K562 (cell line): ENCODE measurements at regions not wholly inside any gene's neighbourhood (a gene's known extent, or its start where the extent isn't known, plus 50 kb on each side); places are given as distances from the start of the nearest gene placed in this dataset.

ENCODE experiments used
- HMGXB4 ChIP-seq: sonication (generic); formaldehyde crosslinking; IDR thresholded peaks from 2 replicates; pipeline ENCODE4 v1.8.1; 2023; ENCODE audit warnings: mild to moderate bottlenecking, missing genetic modification reagents
- JUND ChIP-seq, 2 experiments: IDR thresholded peaks; 2 replicates in 1 of 2; 3 replicates in 1 of 2; pipeline ENCODE4 v1.6.1; 2011; ENCODE audit warnings: borderline replicate concordance in 2 of 2, low read depth in 2 of 2, low read length in 2 of 2, improper control_type of control experiment in 1 of 2, missing biosample characterization in 1 of 2, missing genetic modification characterization in 1 of 2, missing genetic modification reagents in 1 of 2
- NELFE ChIP-seq: IDR thresholded peaks from 2 replicates; pipeline ENCODE4 v1.6.1; 2011; ENCODE audit warnings: mild to moderate bottlenecking; ENCODE audit not compliant: insufficient read depth, insufficient read length
- NFXL1 ChIP-seq: fragments of 450-650 bp; formaldehyde crosslinking; IDR thresholded peaks from 2 replicates; pipeline ENCODE4 v1.4.0; 2021; ENCODE audit warnings: mild to moderate bottlenecking
- RBM25 ChIP-seq: fragments of 200-400 bp; formaldehyde crosslinking; IDR thresholded peaks from 2 replicates; pipeline ENCODE4 v1.6.1; 2018; ENCODE audit warnings: low read length, low read depth, moderate library complexity; ENCODE audit not compliant: severe bottlenecking
- RCOR1 ChIP-seq, 2 experiments: IDR thresholded peaks; 2 replicates each; pipeline ENCODE4 v1.6.1; 2012; ENCODE audit warnings: low read depth in 2 of 2, low read length in 2 of 2, borderline replicate concordance in 1 of 2, improper control_type of control experiment in 1 of 2
- SREBF2 ChIP-seq: sonication (generic); formaldehyde crosslinking; IDR thresholded peaks from 2 replicates; pipeline ENCODE4 v1.4.0; 2020; ENCODE audit warnings: mild to moderate bottlenecking, missing genetic modification reagents
- SRSF3 ChIP-seq: fragments of 200-400 bp; formaldehyde crosslinking; IDR thresholded peaks from 2 replicates; pipeline ENCODE4 v1.6.1; 2016; ENCODE audit warnings: mild to moderate bottlenecking, low read length, moderate library complexity; ENCODE audit not compliant: insufficient read depth
- TEAD4 ChIP-seq, 2 experiments: sonication (generic) in 1 of 2; formaldehyde crosslinking in 1 of 2; IDR thresholded peaks; 2 replicates each; pipeline versions ENCODE4 v1.6.1 to v1.8.0; 2012 to 2022; ENCODE audit warnings: borderline replicate concordance in 1 of 2, inconsistent platforms in 1 of 2, low read length in 1 of 2, mild to moderate bottlenecking in 1 of 2, missing genetic modification reagents in 1 of 2
- ZNF347 ChIP-seq: fragments of 450-650 bp; formaldehyde crosslinking; IDR thresholded peaks from 2 replicates; pipeline ENCODE4 v1.4.0; 2020; ENCODE audit warnings: low read depth, mild to moderate bottlenecking, moderate library complexity
- ZNF609 ChIP-seq: sonication (generic); formaldehyde crosslinking; IDR thresholded peaks from 2 replicates; pipeline ENCODE4 v1.8.1; 2023; ENCODE audit warnings: missing genetic modification reagents, mild to moderate bottlenecking, borderline replicate concordance
- TF ChIP-seq, protein P1 (sequence below): fragments of 450-650 bp; formaldehyde crosslinking; IDR thresholded peaks from 2 replicates; pipeline ENCODE4 v1.4.0; 2022; ENCODE audit warnings: missing genetic modification characterization
- TF ChIP-seq, protein P2 (sequence below): fragments of 200-800 bp; sonication (Bioruptor generic); IDR thresholded peaks from 2 replicates; pipeline ENCODE4 v1.6.1; 2017; ENCODE audit warnings: missing genetic modification characterization, missing compliant biosample characterization
- TF ChIP-seq, protein P3 (sequence below): sonication (generic); formaldehyde crosslinking; IDR thresholded peaks from 2 replicates; pipeline ENCODE4 v1.8.0; 2022; ENCODE audit warnings: mild to moderate bottlenecking, missing genetic modification reagents
- TF ChIP-seq, protein P4 (sequence below): sonication (generic); formaldehyde crosslinking; IDR thresholded peaks from 2 replicates; pipeline ENCODE4 v1.9.0; 2022; ENCODE audit warnings: mild to moderate bottlenecking, missing genetic modification reagents

DNA sequence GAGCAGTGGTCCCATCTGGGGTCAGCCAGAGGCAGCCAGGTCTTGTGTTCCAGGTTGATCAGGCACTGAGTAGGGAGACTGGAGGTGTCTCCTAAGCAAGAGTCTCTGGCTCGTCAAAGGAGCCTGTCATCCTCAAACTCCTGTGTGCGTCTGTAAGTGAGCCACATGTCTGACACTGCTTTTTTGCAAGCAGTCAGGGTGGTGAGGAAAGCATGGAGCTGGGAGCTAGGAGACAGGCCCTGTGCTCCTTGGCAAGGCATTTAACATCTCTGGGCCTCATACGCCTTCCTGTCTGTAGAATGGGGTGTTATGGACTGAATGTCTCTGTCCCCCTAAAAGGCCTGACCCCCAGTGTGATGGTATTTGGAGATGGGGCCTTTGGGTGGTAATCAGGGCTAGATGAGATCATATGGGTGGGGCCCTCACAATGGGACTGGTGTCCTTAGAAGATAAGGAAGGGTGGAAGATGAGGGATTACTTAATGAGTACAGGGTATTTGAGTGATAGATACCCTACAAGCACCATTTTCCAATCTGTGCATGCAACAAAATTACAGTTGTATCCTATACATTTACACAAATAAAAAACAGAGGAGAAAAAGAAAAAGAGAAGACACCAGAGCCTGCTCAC is 53.0 kb downstream of the ARL6IP4 start (continued):
- TF ChIP-seq RCOR1 (IDR thresholded peaks at IDR 0.05; ENCODE audit: borderline replicate concordance in 1 of 2, low read depth in 2 of 2, low read length in 2 of 2) (peak in 1 of 2 experiments; percentile 83; a peak in 2 of 4 replicates), NFXL1 (CRISPR knock-in tag) (no peak), NELFE (no peak), ZNF347 (CRISPR knock-in tag) (no peak), HMGXB4 (no peak), ZNF609 (CRISPR knock-in tag) (no peak), TEAD4 (IDR thresholded peaks at IDR 0.05; ENCODE audit: low read length) (peak; percentile 69; the same call in 1 of the 2 replicates), TEAD4 (CRISPR knock-in tag; IDR thresholded peaks at IDR 0.05; ENCODE audit: borderline replicate concordance) (no peak), JUND (IDR thresholded peaks at IDR 0.05; ENCODE audit: borderline replicate concordance, low read depth, low read length) (peak; percentile 88), JUND (tag; IDR thresholded peaks at IDR 0.05; ENCODE audit: borderline replicate concordance, low read depth, low read length) (peak; percentile 95; the same call in 2 of the 3 replicates), SREBF2 (no peak), SRSF3 (no peak), RBM25 (no peak)
- TF ChIP-seq, protein P1, sequence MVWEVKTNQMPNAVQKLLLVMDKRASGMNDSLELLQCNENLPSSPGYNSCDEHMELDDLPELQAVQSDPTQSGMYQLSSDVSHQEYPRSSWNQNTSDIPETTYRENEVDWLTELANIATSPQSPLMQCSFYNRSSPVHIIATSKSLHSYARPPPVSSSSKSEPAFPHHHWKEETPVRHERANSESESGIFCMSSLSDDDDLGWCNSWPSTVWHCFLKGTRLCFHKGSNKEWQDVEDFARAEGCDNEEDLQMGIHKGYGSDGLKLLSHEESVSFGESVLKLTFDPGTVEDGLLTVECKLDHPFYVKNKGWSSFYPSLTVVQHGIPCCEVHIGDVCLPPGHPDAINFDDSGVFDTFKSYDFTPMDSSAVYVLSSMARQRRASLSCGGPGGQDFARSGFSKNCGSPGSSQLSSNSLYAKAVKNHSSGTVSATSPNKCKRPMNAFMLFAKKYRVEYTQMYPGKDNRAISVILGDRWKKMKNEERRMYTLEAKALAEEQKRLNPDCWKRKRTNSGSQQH (CRISPR knock-in tag): no peak
- TF ChIP-seq, protein P2, sequence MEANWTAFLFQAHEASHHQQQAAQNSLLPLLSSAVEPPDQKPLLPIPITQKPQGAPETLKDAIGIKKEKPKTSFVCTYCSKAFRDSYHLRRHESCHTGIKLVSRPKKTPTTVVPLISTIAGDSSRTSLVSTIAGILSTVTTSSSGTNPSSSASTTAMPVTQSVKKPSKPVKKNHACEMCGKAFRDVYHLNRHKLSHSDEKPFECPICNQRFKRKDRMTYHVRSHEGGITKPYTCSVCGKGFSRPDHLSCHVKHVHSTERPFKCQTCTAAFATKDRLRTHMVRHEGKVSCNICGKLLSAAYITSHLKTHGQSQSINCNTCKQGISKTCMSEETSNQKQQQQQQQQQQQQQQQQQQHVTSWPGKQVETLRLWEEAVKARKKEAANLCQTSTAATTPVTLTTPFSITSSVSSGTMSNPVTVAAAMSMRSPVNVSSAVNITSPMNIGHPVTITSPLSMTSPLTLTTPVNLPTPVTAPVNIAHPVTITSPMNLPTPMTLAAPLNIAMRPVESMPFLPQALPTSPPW (CRISPR knock-in tag): peak; percentile 52
- TF ChIP-seq, protein P3, sequence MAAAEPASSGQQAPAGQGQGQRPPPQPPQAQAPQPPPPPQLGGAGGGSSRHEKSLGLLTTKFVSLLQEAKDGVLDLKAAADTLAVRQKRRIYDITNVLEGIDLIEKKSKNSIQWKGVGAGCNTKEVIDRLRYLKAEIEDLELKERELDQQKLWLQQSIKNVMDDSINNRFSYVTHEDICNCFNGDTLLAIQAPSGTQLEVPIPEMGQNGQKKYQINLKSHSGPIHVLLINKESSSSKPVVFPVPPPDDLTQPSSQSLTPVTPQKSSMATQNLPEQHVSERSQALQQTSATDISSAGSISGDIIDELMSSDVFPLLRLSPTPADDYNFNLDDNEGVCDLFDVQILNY: no peak
- TF ChIP-seq, protein P4, sequence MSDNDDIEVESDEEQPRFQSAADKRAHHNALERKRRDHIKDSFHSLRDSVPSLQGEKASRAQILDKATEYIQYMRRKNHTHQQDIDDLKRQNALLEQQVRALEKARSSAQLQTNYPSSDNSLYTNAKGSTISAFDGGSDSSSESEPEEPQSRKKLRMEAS (CRISPR knock-in tag): peak; percentile 71
